SU-DHL-6 (cell line): ENCODE measurements at regions not wholly inside any gene's neighbourhood (a gene's known extent, or its start where the extent isn't known, plus 50 kb on each side); places are given as distances from the start of the nearest gene placed in this dataset.

Experiments used
- EZH2phosphoT487 ChIP-seq: fragments of 200-600 bp; sonication (generic), shearing (Covaris generic); conservative IDR thresholded peaks from 2 replicates; pipeline ENCODE4 v1.6.1; 2018; ENCODE audit warnings: mild to moderate bottlenecking, antibody characterized with exemption, low read length, moderate library complexity, mixed read lengths
- TF ChIP-seq, protein P1 (sequence below): fragments of 200-600 bp; sonication (generic); IDR thresholded peaks from one replicate; pipeline ENCODE4 v1.5.1; 2017; ENCODE audit warnings: antibody characterized with exemption, mild to moderate bottlenecking, low read length, moderate library complexity; ENCODE audit not compliant: insufficient read depth, poor library complexity, severe bottlenecking

DNA sequence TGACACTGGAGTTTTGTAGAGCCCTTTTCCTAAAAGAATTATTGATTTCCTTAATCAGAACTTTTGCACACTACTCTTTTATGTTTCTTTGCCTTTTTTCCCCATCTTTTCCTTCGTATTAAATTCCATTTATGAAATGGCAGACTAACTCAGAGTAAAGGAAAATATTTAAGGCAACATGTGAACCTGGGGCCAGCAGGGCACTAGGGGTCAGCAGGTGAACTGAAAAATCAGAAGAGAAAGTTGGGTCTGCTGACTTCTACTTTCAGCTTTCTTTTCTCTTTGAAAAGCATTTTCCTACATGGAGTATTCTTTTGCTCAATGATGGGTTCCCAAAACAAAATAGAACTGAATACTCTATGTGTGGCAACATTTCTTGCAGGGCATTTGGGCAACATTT is 226.6 kb upstream of the EXOC2 start:
- TF ChIP-seq, protein P1, sequence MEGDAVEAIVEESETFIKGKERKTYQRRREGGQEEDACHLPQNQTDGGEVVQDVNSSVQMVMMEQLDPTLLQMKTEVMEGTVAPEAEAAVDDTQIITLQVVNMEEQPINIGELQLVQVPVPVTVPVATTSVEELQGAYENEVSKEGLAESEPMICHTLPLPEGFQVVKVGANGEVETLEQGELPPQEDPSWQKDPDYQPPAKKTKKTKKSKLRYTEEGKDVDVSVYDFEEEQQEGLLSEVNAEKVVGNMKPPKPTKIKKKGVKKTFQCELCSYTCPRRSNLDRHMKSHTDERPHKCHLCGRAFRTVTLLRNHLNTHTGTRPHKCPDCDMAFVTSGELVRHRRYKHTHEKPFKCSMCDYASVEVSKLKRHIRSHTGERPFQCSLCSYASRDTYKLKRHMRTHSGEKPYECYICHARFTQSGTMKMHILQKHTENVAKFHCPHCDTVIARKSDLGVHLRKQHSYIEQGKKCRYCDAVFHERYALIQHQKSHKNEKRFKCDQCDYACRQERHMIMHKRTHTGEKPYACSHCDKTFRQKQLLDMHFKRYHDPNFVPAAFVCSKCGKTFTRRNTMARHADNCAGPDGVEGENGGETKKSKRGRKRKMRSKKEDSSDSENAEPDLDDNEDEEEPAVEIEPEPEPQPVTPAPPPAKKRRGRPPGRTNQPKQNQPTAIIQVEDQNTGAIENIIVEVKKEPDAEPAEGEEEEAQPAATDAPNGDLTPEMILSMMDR, result no peak
- no peak for TF ChIP-seq EZH2phosphoT487
